HG03432 (cell line): ENCODE measurements at regions not wholly inside any gene's neighbourhood (a gene's known extent, or its start where the extent isn't known, plus 50 kb on each side); places are given as distances from the start of the nearest gene placed in this dataset.

Source experiments
- ATAC-seq: cut with Tn5 transposase; IDR thresholded peaks from one replicate; pipeline ENCODE4 v1.9.1; 2021; ENCODE audit warnings: mild to moderate bottlenecking, moderate library complexity; ENCODE audit not compliant: unreplicated experiment

DNA sequence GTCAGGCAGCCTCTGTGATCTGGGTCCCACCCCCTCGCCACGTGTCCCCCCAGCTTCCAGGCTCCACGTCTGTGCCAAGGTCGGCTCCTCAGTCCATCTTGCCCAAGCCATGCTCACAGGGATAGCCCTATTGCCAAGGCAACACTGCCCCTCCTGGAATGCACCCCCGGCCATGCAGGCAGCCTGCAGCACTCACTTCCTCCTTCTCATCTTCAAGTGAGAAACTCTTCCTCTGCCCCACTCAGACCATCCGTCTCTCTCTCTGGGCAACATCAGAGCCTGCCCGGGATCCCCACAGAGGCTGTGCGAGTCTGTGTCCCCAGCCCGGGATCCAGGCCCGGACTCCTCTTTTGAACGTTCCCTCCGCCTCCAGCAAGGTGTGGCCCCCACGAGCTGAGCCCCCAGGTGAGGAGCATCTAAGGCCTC is 852.3 kb downstream of the BRD1 start:
- ATAC-seq, result no peak

DNA sequence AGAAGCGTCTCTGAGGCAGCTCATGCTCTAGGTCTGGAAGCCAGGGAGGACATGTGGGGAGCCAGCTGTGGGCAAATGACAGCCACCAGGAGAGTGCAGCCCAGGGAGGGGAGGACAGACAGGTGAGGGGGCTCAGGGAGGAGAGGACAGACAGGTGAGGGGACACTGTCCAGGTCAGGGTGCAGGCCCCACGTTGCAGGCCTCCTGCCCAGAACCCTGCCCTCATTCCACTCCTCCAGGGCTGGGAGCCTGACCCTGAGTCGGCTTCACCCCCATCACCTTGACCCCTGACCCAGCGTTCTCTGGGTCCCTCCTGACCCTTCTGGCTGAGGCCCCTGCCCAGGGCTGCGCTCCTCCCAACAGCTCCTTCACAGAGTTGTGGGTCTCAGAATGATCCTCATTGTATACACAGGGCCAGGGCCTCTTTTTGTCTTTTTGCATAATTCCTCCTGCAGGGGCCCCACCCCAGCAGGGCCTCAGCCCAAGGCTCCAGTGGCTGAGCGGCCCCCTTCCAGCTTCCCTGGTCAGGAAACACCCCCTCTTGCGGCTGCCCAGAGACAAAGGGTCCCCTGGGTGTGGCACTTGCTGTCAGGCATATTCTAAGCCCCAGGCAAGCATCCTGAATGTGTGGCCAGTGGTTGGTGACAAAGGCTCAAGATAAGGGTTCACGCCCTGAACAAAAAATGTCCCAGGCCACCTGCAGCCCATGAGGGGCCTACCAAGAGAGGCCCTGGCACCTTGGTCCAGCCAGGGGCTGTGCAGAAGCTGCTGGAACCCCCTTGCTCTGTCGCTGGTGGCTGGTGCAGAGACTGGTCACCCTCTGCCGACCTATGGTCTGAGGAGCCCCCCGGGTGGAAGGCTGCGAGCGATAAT is 853.0 kb downstream of the BRD1 start:
- ATAC-seq, result no peak

DNA sequence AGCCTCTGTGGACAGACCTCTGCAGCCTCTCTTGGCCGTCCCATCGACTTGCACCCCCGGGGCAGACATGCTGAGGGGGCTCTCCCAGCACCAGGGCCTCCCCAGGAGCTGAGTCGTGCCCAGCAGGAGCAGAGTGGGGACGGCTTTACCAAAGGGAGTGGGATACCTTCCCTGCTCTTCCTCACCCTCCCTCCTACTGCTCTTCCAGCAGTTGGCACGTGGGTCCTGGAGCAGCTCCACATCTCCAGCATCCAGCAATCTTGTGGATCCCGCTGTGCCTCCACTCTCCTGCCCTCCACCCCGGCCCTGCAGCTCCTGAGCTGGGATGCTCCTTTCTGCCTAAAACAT is 854.0 kb downstream of the BRD1 start:
- no peak for ATAC-seq

DNA sequence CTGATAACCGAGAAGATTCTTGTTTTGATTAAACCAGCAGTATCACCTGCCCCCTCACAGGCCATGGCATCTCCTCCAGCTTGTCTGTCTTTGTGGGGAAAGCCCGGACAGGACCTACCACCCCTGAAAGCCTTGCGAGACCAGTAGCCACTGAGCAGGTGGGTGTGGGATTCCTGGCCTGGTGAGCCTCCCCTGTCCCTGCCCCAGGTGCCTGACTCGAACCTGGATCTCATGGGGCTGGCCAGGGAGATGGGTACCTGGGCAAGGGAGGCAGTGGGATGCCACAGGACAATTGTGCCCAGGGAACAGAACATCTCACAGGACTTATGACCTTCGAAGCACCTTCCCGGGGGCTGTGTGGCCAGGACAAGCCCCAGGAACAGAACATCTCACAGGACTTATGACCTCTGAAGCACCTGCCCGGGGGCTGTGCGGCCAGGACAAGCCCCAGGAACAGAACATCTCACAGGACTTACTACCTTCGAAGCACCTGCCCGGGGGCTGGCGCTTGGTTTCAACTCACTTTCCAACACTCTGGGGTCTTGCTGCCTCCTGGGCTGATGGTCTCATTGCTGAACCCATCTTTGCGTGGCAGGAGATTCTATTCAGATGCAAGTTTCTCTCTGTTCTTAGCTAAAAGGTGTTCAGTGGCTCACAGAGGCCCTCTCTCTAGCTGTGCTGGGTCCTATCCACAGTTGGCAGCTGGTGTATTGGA is 854.5 kb downstream of the BRD1 start:
- no peak for ATAC-seq

DNA sequence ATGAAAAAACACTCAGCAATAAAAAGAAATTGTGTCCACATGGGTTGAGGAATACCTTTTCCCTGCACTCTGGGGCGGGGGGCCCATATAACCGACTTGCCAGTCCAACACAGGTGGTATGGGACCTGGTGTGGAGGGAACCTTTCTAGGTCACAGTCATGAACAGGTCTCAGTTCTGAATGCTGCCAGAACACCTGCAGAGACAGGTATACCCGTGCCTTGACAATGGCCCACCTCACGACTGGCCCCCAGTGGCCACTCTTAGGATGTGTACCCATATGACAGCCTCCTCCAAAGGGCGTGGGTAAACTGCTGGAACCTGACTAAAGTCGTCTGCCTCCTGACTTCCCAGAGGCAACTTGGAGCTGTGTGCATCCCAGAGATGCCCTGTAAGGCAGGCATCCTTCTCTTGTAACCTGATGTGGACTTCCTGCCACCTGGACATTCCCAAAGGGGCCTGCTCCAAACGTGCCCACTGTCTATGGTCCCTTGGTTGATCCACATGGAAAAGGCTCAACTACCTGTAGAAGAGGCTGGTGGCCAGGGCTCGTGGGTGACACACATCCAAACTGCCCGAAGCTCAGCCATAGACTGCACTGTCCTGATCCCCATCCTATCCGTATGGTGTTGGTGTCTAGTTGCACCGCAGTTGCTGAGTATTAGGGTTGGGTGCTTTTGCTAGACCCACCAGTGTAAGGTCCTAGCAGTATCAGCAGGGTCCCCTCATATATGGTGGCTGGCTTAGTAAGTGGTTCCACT is 859.3 kb downstream of the BRD1 start:
- no peak for ATAC-seq

DNA sequence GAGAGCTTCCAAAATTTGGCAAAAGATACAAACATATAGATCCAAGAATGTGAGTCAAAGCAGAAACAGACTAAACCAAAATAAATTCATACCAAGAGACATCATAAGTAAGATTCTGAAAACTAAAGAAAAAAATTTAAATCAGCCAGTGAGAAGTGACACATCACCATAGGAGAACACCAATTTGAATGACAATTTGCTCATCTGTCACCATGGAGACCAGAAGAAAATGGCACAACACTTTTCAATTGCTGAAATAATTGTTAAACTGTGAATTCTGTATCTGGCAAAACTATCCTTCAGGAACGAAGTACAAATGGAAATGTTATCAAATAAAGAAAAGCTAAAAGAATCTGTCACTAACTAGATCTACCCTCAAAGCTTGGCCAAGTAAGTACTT is 864.3 kb downstream of the BRD1 start:
- no peak for ATAC-seq

DNA sequence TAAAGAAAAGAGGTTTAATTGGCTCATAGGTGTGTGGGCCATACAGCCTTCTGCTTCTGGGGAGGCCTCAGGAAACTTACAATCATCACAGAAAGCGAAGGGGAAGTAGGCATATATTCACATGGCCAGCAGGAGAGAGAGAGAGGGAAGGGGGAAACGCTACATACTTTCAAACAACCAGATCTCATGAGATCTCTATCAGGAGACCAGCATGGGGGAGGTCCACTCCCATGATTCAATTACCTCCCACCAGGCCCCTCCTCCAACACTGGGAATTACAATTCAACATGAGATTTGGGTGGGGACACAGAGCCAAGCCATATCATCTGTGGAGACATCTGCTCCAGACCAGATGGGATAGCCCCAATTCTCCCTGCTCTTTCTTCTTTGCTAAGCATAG is 866.0 kb downstream of the BRD1 start:
- ATAC-seq, result no peak

DNA sequence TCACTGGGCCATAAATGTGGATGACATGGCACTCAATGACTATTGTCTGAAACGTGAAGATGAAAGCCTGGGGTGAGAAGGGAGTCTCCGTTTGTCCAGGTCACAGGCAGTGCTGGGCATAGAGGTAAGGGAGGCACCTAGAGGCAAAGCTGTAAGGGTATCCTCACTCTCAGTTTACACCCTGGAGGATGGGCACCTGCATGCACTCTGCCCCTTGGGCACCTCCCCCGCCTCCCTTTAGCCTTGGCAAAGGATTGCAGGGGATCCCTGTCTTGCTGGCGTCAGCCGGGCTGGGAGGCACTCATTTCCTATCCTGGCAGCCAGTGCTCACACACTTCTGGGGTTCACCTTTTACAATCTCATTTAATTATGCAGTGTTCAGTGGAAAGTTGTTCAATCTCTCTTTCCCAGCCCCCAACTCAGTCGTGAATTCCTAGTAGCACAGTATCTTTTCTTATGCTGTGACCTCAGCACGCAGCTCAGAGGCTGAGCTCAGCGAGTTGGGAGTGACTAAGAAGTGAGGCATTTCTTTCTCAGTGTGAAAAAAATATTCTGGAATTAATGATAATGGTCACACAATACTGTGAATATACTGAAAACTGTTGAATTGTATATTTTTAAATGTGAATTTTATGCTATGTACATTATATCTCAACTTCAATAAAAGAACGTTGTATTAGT is 866.6 kb downstream of the BRD1 start:
- no peak for ATAC-seq

DNA sequence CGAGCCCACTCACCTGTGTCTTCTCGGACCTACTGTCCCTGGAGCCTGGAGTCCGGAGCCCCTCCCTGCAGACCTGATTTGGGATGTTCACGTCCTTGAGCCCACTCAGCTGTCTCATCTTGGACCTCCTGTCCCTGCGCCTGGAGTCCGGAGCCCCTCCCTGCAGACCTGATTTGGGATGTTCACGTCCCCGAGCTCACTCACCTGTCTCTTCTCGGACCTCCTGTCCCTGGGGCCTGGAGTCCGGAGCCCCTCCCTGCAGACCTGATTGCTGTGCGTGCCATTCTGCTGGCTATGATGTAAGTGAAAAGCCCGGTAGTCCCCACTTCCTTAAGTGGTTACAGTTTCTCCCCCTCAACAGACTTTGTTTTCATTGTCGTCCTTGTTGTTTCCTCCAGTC is 867.1 kb downstream of the BRD1 start:
- ATAC-seq, result no peak

DNA sequence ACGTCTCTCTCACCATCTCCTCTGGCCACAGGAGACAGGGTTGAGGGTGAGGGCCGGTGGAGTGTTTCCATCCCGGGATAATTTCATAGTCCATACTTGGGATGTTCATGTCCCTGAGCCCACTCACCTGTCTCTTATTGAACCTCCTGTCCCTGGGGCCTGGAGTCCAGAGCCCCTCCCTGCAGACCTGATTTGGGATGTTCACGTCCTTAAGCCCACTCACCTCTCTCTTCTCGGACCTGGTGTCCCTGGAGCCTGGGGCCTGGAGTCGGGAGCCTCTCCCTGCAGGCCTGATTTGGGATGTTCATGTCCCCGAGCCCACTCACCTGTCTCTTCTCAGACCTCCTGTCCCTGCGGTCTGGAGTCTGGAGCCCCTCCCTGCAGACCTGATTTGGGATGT is 868.2 kb downstream of the BRD1 start:
- no peak for ATAC-seq

DNA sequence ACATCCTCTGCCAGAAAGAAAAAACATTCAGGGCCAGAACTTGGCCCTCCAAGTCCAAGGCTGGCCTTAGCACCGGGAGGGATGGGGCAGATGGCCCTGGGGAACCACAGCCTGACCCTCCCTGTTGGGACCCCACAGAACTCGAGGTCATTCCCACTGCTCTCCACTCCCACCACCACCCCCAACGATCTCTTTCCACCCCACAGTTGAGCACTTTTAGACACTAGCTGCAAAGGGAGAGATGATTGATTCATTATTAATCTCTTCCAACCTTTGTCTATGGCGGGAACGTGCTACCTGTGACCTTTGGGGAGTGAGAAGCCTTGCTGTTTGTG is 869.7 kb downstream of the BRD1 start:
- no peak for ATAC-seq

DNA sequence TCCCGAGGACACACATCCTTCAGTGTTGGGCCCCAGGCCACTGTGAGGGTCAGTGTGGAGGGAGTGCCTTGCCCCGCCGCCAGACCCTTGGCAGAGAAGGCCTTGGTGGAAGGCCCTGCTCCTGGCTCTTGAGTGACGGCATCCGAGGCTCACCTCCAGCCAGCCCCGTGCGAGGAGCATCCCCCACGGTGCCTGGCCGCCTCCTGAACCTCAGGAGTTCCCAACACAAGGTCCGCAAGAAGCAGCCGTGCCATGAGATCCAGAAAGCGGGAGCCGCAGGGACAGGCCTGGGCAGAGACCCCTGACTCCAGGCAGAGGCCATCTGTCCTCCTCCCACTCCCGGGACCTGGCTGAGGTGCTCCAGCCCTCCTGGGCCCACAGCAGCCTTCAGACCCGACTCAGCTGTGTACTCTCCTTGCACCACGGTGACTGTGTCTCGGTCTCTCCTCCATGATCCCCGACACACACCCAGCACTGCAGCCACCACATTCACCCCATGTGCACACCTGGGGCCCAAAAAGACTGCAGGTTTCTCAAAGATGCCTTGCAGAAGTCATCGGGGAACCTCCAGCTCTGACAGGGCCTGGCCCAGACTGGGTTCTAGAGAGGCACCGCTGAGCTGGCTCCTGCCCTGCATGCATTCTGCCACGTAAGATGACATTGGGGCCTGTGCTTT is 870.2 kb downstream of the BRD1 start:
- no peak for ATAC-seq

DNA sequence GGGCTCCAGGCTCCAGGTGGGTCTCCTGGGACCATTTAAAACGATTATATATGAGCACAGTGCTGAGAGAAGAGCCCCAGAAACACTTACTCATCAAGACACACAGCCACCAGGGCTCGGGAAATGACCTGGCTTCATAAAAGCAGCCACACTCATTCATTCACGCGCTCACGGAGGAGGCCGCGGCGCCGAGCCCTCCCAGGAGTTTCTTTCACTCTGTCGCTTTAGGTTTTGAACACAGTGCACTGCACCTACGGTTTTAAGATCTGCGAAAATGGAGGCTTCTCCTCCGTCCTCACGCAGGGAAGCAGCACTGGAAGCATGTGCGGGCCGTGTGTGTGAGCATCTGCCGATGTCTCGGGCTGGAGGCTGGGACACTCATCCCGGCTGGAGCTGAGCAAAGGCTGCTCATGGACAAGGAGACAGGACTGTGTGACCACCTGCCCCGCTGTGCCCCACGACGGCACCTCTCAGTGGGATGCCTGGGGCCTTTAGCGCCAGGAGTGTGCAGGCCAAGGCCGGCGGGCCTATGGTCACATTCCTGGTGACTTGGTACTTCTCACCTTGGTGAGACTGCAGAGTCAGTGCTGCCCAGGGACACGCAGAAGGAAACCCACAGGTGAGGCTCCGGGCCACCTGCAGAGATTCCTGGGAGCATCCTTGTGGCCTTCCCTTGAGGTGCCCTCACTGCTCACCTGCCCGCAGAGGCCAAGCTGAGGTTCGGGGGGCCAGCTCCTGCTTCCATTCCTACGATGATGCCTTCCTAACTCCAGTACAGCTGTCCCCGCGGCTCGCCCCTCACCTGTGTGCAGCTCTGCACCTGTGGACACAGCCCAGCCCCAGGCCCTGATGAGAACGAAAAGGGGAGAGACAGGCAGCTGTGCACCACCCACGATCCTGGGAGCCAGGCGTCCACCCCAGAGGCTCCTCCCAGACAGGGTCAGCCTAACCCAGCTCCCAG is 872.0 kb downstream of the BRD1 start:
- no peak for ATAC-seq

DNA sequence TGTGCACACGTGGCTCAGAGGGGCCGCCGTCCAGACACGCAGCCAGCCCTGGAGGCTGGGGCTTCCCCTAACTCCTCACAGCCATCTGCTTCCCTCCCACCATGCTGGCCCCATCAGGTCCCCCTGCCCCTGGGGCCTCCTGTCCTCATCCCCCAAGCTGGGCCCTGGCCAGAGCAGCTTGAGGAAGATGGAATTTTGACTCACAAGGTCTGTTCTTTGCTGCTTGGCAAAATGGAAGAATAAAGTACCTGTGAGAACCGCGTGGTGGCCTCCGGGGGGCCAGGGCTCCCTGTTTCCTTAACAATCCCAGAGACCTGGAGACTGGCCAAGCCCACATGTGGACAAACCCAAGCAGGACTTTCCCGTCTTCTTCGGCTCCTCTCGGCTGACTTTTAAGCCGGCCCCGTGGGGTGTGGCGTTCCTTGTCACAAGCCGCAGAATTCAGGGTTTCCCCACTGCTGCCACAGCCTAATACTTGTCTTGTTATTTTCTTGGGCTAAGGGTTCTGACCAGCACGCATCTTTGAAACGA is 872.8 kb downstream of the BRD1 start:
- ATAC-seq, result no peak

DNA sequence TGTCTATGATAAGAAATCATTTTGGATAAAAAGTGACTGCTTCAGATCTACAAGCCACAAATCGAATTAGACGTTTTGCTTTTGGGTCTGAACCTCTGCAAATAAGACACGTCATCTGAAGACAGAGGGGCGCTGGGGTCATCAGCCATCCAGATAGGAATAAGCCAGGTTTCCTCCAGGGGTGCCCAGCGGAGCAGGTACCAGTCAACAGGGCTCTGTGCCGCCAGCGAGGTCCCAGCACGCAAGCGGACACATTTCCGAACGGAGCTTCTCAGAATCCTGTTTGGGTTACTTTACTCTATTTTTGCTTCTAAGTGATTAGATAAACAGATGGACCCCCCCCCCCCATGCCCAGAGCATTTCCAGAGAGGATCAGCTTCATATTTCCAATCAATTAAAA is 873.8 kb downstream of the BRD1 start:
- no peak for ATAC-seq

DNA sequence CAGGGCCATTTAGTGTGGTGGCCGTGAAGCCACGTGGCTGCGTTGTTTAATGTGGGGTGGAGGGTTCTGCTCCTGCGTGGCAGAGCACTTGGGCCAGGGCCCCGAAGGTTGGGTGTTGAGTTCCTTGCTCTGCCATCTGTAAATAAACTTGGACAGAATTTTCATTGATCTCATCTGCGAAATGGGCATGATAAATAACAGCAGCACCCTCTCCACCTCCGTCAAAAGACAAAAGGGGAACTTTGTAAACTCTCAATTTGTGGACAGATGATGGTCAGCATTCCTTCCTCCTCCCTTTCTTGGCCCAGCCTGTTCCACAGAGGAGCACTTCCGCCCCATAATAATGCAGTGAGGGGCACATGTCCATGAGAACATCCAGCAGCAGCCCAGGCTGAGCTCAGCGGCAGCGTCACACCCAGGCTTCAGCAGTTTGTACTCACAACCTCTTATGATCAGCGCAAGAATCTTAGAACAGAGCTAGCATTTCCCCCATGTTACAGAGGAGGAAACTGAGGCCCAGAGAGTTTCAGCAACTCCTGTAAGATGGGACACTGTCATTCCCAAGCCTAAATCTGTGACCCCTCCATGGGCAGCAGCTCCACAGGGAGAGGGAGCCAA is 874.5 kb downstream of the BRD1 start:
- no peak for ATAC-seq

DNA sequence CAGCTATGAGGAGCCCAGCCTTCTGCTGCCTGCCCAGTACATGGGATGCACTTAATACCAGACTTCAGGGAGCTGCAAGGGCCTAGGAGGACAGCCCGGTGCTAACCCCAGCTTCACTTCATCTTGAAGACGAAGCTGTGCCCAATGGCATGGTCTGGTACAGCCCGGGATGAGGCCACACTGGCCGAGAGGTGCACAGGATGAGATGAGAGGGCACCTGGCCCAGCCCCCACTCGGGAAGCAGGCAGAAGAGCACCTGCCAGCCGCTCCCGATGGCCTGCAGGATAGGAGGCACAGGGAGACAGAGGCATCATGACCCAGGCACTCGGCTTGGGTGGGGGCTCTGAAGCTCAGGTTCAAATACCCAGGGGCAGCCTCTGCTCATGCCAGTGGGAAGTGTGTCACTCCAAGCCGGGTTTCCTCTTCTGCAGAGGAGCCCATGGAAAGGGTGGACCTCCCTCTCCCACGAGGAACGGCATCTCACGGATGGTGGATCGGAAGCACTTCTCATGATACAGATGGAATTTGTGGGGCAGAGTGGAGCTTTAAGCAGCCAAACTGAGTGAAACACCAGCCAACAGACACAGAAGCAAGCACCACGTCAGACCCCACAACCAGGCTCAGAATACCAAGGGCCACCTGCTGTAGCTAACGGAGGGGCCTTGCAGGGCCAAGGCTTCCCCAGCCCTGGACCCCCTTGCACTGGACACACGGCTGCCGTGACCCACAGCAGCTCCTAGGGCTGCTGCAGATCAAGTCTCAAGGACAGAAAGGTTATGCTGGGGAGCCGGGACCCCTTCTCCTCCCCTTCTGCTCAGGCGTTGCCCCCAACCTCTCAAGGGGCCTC is 875.2 kb downstream of the BRD1 start:
- ATAC-seq, result no peak

DNA sequence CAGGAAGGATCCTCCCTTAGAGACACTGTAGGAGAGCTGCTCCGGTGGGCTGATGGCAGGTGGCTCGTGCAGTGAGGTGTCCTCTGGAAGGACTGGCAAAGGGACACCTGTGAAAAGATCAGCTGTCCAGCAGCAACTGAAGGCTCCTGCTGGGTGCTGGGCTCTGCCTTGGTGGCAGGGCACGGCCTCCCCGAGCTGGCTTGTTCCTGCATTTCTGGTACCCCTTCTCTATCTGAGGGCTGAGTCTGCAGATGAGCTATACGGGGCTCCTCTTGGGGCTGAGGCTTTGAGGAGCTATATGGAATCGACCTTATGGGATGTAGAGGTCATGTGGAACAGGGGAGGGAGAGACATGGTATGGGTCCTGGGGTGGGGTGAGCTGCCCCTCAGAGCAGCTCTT is 875.8 kb downstream of the BRD1 start:
- ATAC-seq, result no peak
